ENCODE measurements at regions not wholly inside any gene's neighbourhood (a gene's known extent, or its start where the extent isn't known, plus 50 kb on each side); places are given as distances from the start of the nearest gene placed in this dataset.
"Not testable (repeated sequence)": the region's sequence is repeated elsewhere in the genome, so short reads cannot be mapped to it uniquely, and the experiment has no call there.

DNA sequence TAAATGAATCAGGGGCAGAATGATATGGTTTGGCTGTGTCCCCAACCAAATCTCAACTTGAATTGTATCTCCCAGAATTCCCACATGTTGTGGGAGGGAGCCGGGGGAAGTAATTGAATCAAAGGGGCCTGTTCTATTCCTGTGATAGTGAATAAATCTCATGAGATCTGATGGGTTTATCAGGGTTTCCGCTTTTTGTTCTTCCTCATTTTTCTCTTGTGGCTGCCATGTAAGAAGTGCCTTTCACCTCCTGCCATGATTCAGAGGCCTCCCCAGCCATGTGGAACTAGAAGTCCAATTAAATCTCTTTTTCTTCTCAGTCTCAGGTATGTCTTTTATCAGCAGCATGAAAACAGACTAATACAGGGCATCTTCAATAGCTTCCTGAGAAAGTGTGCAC, 107.0 kb downstream of the OTUD1 start:
- not testable (repeated sequence) for TF ChIP-seq CTCF, POLR2A (IDR thresholded peaks at IDR 0.05)

Data from Peyer's patch (tissue), 4 donors.